ENCODE measurements at regions not wholly inside any gene's neighbourhood (a gene's known extent, or its start where the extent isn't known, plus 50 kb on each side); places are given as distances from the start of the nearest gene placed in this dataset.

- 31% methylated on average over 12 of the region's 13 CpGs for WGBS (ENCODE audit: low lambda C conversion rate)
- no peak overlapping the region for H3K27ac ChIP-seq (ENCODE audit: low read depth in 2 of 2, low read length in 1 of 2)
- no peaks in the 10 kb centered on the region for H3K27me3 ChIP-seq (ENCODE audit: insufficient read depth)
- no peaks in the 10 kb centered on the region for H3F3A ChIP-seq (replicated peaks; ENCODE audit: insufficient read depth)
- peaks cover 0 to 16% of the 10 kb centered on the region in 2 experiments; a peak in 1 of 4 replicates for H3K4me1 ChIP-seq (ENCODE audit: control insufficient read depth in 1 of 2, insufficient read depth in 2 of 2, low read depth in 1 of 2, low read length in 1 of 2)
- no peaks in the 10 kb centered on the region for H3K36me3 ChIP-seq (replicated peaks in 1 of 2; ENCODE audit: control insufficient read depth in 1 of 2, insufficient read depth in 2 of 2, low read length in 1 of 2)
- no peak for DNase-seq
- H3K4me3 ChIP-seq (ENCODE audit: low read depth in 2 of 2, low read length in 1 of 2), result no peak overlapping the region
- no peak overlapping the region for H3K9ac ChIP-seq
- peaks cover 3% of the 10 kb centered on the region; the same call in 1 of the 2 replicates for H3K9me3 ChIP-seq
- no peak overlapping the region for H2AFZ ChIP-seq (ENCODE audit: low read depth)
- H3K4me2 ChIP-seq, result no peak overlapping the region
- POLR2A ChIA-PET, result no interaction called here
- no peak for TF ChIP-seq PBX3 (IDR thresholded peaks at IDR 0.05)
- TF ChIP-seq GABPA (IDR thresholded peaks at IDR 0.05; ENCODE audit: low read depth), result no peak
- no peak for TF ChIP-seq POLR2AphosphoS5 (IDR thresholded peaks at IDR 0.05; ENCODE audit: low read depth, low read length)
- TF ChIP-seq FOXJ3 (CRISPR knock-in tag; IDR thresholded peaks at IDR 0.05), result no peak
- TF ChIP-seq SIN3A (IDR thresholded peaks at IDR 0.05; ENCODE audit: borderline replicate concordance, low read depth, low read length), result no peak
- TF ChIP-seq YY1 (IDR thresholded peaks at IDR 0.05; ENCODE audit: low read depth), result no peak
- TF ChIP-seq RXRA (IDR thresholded peaks at IDR 0.05; ENCODE audit: borderline replicate concordance, low read depth), result no peak
- no peak for TF ChIP-seq FOXM1 (IDR thresholded peaks at IDR 0.05; ENCODE audit: low read depth)
- no peak for TF ChIP-seq TEAD4 (IDR thresholded peaks at IDR 0.05; ENCODE audit: borderline replicate concordance, insufficient read depth)
- TF ChIP-seq EP300 (IDR thresholded peaks at IDR 0.05; ENCODE audit: borderline replicate concordance in 1 of 2, low read depth in 1 of 2, low read length in 1 of 2), result no peak
- no peak for TF ChIP-seq RCOR1 (IDR thresholded peaks at IDR 0.05; ENCODE audit: low read length)
- TF ChIP-seq, protein P1, sequence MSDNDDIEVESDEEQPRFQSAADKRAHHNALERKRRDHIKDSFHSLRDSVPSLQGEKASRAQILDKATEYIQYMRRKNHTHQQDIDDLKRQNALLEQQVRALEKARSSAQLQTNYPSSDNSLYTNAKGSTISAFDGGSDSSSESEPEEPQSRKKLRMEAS (IDR thresholded peaks at IDR 0.05; ENCODE audit: low read depth), result no peak
- TF ChIP-seq RAD21 (IDR thresholded peaks at IDR 0.05; ENCODE audit: low read length), result no peak
- no peak for TF ChIP-seq USF1 (IDR thresholded peaks at IDR 0.05; ENCODE audit: borderline replicate concordance, low read depth)
- no peak for TF ChIP-seq MEF2A (IDR thresholded peaks at IDR 0.05; ENCODE audit: borderline replicate concordance, low read depth)
- TF ChIP-seq ELF1 (IDR thresholded peaks at IDR 0.05), result no peak
- TF ChIP-seq MXI1 (IDR thresholded peaks at IDR 0.05; ENCODE audit: low read depth, low read length), result no peak
- TF ChIP-seq, protein P2, sequence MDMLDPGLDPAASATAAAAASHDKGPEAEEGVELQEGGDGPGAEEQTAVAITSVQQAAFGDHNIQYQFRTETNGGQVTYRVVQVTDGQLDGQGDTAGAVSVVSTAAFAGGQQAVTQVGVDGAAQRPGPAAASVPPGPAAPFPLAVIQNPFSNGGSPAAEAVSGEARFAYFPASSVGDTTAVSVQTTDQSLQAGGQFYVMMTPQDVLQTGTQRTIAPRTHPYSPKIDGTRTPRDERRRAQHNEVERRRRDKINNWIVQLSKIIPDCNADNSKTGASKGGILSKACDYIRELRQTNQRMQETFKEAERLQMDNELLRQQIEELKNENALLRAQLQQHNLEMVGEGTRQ (IDR thresholded peaks at IDR 0.05; ENCODE audit: borderline replicate concordance, low read depth, low read length), result no peak
- no peaks in the 10 kb centered on the region for H3K79me2 ChIP-seq (ENCODE audit: insufficient read depth)
- no peaks in the 10 kb centered on the region for H3K9me2 ChIP-seq
- H4K20me1 ChIP-seq (ENCODE audit: insufficient read depth), result no peaks in the 10 kb centered on the region
- CTCF ChIA-PET, result interaction anchor here (1.0 to 1.4 kb wide), 3 partner anchors 10 to 37 kb away, joined by 3 to 4 read pairs (median 3); no protein-coding TSS in a partner anchor
Measured at GRCh38 chr2:2744958-2745715, 414.1 kb upstream of the MYT1L start.
